ENCODE measurements at regions not wholly inside any gene's neighbourhood (a gene's known extent, or its start where the extent isn't known, plus 50 kb on each side); places are given as distances from the start of the nearest gene placed in this dataset.

DNA sequence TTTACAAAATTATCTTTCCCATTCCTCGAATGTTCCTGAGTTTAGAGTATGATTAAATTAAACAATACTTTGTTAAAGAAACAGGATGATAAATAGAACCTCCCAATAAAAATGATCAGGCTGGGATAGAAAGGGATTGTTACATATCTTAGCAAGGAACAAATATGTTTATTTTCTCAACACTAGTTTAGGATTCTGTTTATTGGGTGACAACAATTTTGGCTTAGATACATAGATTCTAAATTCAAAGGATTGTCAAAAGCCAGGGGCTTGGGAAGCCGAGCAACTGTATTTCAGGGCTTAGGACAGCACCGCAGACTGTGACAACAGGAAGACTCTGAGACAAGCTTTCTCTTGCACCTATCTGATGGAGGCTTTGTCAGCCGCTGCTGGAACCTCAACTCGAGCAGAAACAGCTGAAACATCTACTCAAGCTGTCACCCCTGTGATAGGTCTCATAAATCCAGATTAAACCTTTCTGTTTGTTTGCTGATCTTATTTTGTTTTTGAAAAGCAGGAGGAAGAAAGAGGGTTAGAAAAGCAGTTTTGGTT, 562.8 kb upstream of the ZFHX3 start:
- Histone ChIP-seq H3K27ac (no peak overlapping the region), H3K9me3 (no peaks in the 10 kb centered on the region), H3K36me3 (no peaks in the 10 kb centered on the region), H3K27me3 (peaks cover 0 to 30% (median 0%) of the 10 kb centered on the region in 9 donors), H3K4me1 (no peaks in the 10 kb centered on the region), H3K4me3 (no peak overlapping the region)
- DNase-seq (no peak), ATAC-seq (no peak)
- TF ChIP-seq, protein P1, sequence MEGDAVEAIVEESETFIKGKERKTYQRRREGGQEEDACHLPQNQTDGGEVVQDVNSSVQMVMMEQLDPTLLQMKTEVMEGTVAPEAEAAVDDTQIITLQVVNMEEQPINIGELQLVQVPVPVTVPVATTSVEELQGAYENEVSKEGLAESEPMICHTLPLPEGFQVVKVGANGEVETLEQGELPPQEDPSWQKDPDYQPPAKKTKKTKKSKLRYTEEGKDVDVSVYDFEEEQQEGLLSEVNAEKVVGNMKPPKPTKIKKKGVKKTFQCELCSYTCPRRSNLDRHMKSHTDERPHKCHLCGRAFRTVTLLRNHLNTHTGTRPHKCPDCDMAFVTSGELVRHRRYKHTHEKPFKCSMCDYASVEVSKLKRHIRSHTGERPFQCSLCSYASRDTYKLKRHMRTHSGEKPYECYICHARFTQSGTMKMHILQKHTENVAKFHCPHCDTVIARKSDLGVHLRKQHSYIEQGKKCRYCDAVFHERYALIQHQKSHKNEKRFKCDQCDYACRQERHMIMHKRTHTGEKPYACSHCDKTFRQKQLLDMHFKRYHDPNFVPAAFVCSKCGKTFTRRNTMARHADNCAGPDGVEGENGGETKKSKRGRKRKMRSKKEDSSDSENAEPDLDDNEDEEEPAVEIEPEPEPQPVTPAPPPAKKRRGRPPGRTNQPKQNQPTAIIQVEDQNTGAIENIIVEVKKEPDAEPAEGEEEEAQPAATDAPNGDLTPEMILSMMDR (IDR thresholded peaks at IDR 0.05): no peak
- intact Hi-C loops (cut with DNase I): no loop called here
- WGBS, 4 donors: 45 to 55% (median 47%) methylated on average over 5 of the region's 5 CpGs

DNA sequence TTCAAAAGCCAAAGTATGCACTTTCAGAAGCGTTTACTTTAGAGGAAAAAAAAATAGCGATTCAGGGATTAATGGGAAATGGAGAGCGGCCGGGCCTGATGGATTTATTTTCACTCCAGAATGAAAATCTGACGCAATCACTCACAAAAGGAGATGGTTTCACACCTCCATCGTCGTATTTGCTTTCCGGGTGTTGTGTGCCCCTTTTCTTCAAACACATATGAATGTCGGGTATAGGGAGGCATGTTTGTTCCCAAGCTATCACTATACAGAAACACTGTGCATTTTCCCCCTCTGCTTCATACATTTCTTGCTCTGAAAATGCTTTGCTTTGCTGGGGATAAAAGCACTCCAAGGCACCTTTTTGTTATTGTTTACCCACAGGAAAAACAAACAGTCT, 562.2 kb upstream of the ZFHX3 start:
- Histone ChIP-seq H3K4me1 (no peaks in the 10 kb centered on the region), H3K27me3 (peaks cover 0 to 30% (median 0%) of the 10 kb centered on the region in 9 donors), H3K9me3 (no peaks in the 10 kb centered on the region), H3K36me3 (no peaks in the 10 kb centered on the region), H3K27ac (no peak overlapping the region), H3K4me3 (no peak overlapping the region)
- DNase-seq: no peak
- no peak for TF ChIP-seq POLR2A (IDR thresholded peaks at IDR 0.05)
- TF ChIP-seq, protein P1 (IDR thresholded peaks at IDR 0.05): no peak
- no peak for ATAC-seq
- intact Hi-C loops (cut with DNase I): no loop called here
- WGBS, 4 donors: 77 to 84% (median 80%) methylated on average over 9 of the region's 9 CpGs

DNA sequence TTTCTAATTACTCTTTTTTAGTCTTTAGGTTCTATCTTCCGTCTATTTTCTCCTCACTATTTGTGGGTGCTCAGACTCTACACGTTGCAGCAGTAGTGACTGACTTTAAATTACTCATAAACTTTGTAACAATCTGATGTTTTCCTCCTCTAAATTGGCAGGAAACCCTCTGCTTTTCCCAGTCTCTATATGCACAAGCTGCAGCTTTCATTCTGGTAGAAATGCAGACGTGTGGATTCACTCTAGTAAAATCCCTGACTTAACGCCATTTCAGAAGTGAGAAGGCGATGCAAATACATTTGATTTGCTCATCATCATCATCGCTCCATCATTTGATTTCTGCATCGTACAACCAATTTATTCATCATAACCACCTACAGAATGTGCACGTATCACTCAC, 561.0 kb upstream of the ZFHX3 start:
- H3K27ac ChIP-seq: no peak overlapping the region
- H3K9me3 ChIP-seq: no peaks in the 10 kb centered on the region
- ATAC-seq (no peak), DNase-seq (no peak)
- no peak for TF ChIP-seq POLR2A (IDR thresholded peaks at IDR 0.05)
- TF ChIP-seq, protein P1 (IDR thresholded peaks at IDR 0.05): no peak
- H3K36me3 ChIP-seq: no peaks in the 10 kb centered on the region
- H3K4me3 ChIP-seq: no peak overlapping the region
- peaks cover 0 to 25% (median 0%) of the 10 kb centered on the region in 9 donors for H3K27me3 ChIP-seq
- intact Hi-C loops (cut with DNase I): no loop called here
- H3K4me1 ChIP-seq: no peaks in the 10 kb centered on the region
- WGBS, 4 donors: 83 to 86% (median 85%) methylated on average over 8 of the region's 8 CpGs

DNA sequence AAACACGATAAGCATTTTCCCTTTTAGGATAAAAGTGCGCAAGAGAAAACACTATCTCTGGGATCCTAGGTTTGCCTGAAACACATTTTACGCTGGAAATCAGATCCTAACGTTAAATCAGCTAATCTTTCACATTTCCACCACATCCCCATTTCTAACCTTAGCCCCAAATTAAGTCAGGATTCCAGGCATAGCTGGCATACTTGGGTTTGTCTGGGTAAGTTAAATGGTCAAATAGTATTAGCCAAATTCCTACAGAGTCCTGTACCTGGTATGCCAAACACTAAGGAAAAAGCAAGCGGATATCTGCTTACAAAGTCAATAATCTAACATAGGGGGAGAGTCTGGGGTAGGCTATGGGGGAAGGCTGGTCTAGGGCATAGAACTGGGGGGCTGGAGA, 557.4 kb upstream of the ZFHX3 start:
- no peaks in the 10 kb centered on the region for H3K36me3 ChIP-seq
- no peaks in the 10 kb centered on the region for H3K9me3 ChIP-seq
- H3K27ac ChIP-seq: no peak overlapping the region
- TF ChIP-seq, protein P1 (IDR thresholded peaks at IDR 0.05): no peak
- TF ChIP-seq POLR2A (IDR thresholded peaks at IDR 0.05): no peak
- DNase-seq (no peak), ATAC-seq (no peak)
- 89 to 93% (median 90%) methylated on average over 5 of the region's 5 CpGs for WGBS, 4 donors
- intact Hi-C loops (cut with DNase I): no loop called here
- peaks cover 0 to 25% (median 0%) of the 10 kb centered on the region in 9 donors for H3K27me3 ChIP-seq
- no peaks in the 10 kb centered on the region for H3K4me1 ChIP-seq
- no peak overlapping the region for H3K4me3 ChIP-seq
